NOMO-1 treated with DMSO at 0.1 percent for 48 hours (cell line): ENCODE measurements at regions not wholly inside any gene's neighbourhood (a gene's known extent, or its start where the extent isn't known, plus 50 kb on each side); places are given as distances from the start of the nearest gene placed in this dataset.
"Not testable (repeated sequence)": the region's sequence is repeated elsewhere in the genome, so short reads cannot be mapped to it uniquely, and the experiment has no call there.

Source experiments
- DNase-seq: peaks from one replicate; lab custom pipeline; 2025; ENCODE audit not compliant: unreplicated experiment; lab: John Stamatoyannopoulos, UW

DNA sequence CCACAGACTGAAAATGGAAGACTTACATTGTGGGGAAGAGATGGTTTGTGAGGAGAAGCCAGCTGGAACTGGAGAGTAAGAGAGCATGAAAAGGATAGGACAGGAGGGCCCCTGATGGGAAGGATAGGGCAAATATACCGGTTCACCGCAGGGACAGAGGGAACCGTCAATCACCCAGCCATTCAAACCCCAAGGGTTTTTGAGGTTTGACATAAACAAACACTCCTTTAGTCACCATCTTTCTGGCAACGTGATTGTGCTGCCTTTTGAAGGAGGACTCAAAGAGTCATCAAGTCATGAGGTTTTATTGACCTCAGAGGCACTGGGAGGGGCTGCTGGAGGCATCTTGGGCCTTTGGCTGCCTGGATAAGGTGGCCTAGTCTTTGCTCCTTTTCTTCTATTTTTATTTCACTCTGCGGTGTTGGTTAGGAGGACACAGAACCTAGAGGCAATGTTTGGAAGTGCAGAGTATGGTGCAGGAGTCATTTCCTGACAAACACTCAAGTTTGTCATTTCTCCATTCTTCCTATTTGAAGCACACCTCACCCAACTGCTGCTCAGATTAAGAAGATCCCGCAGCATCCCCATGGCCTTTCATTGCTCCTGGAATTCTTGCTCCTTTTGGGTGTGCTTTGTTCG lies 487.3 kb upstream of the SPRED2 start:
- no peak for DNase-seq

DNA sequence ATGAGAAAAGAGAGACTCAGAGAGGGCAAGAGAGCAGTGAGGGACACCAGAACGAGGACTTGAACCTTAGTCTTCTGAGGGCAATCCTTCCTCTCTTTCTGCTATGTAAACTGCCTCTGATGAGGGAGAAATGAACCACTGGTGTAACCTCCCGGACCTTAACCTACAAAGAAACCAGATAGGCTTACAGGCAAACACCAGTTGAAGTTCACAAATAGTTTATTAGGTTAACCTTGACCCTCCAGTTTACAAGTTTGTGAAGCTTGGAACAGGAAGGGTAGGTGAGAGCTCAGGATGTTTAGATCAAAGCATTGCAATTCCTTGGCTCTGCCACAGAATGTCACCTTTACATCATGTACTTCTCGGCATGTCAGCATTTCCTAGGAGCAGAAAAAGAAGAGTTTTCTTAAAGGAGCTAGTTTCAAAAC lies 486.4 kb upstream of the SPRED2 start:
- no peak for DNase-seq

DNA sequence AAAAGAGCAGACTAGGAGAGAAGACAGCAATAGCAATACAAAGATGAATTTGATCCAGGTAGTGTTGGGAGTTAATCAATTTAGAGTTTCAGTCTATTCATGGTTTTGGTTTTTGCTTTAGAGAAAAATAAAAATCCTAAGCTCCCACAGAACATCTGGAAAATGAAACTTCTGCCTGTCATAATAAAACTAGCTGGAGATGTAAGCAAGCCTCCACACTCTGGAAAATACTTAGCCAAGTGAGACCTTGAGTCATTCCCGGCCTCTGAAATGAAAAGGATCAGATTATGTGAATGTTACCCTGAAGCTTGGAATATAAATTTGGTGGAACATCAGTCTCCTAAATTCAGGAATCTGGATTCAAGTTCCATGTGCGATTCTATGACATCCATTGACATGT lies 485.6 kb upstream of the SPRED2 start:
- no peak for DNase-seq

DNA sequence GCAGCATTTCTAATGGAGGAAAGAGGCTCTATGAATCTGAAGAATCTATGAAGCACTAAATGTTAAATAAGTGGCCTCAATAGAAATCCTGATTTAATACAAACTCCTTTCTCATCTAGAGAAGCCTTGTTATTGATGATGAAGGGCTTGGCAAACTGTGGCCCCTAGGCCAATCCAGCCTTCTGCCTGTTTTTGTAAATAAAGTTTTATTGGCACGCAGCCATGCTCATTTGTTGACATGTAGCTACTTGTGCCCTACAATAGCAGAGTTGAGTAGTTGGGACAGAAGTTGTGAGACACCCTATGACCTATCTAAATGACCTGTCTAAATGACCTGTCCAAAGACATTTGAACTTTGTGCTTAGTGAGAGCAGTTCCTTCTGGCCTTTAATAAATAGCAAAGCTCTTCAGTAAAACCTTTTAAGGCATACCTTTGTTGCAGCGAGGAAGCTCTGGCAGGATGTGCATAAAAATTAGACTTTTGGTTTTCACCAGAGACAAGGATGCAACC lies 484.4 kb upstream of the SPRED2 start:
- no peak for DNase-seq

GRCh38 chr2:65916177-65916576 lies 483.8 kb upstream of the SPRED2 start:
- DNase-seq: no peak

DNA sequence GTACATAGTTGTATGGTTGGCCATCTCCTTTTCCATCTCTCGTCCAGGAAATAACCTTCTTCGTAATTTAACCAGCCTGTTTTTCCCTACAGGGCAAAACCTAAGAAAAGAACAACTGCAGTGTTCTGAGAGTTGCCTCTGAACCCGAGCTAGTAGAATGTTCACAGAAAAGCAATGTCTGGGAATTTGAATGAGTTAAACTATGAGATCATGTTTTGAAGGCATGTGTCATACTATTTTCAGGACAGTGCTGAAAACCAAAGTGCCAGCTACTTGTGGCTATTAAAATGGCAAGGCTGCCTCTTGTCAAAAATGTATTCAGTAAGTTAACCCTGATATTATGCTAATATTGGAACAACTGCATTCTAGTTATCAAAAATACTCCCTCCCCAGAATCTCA lies 482.9 kb upstream of the SPRED2 start:
- DNase-seq: no peak

- DNase-seq: no peak
These were observed 481.9 kb upstream of the SPRED2 start for GRCh38 chr2:65914244-65914786.

DNA sequence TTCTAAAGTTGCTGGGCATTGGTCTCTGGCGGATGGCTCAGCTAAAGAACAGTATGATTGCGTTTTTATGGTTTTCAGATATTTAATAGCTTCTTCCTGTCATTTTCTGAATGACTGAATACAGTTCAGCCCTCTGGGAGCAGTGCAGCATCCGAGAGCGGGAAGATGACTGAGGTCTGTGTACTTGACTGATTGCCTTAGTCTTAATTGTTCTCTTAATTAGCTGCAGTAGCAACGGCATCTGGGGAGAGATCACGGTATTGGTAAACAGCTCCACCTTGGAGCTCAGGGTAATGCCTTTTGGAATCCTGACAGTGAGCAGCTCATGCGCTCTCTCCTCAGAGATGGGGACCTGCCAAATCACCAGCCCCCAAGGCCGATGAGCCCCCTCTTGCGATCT lies 481.4 kb upstream of the SPRED2 start:
- DNase-seq: no peak

GRCh38 chr2:65901756-65902155 lies 469.4 kb upstream of the SPRED2 start:
- DNase-seq: no peak

DNA sequence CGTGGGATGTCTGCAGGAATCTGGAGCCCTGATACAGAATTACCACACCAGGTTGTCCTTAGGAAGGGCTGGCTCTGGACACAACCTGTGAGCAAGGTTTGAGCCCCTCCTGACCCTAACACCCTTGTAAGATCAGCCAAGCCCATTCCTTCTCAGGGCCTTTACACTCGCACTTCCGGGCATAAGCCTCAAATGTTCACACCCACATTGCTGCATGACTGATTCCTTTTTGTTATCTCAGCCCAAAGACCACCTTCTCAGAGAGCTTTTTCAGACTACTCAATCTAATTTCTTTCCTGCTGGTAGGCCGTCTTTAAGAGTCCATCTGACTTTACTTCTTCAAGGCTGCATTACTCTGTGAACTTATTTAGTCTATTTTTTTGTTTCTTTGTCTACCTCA lies 464.0 kb upstream of the SPRED2 start:
- no peak for DNase-seq

- not testable (repeated sequence) for DNase-seq
These were observed 457.7 kb upstream of the SPRED2 start for GRCh38 chr2:65890131-65890530.

DNA sequence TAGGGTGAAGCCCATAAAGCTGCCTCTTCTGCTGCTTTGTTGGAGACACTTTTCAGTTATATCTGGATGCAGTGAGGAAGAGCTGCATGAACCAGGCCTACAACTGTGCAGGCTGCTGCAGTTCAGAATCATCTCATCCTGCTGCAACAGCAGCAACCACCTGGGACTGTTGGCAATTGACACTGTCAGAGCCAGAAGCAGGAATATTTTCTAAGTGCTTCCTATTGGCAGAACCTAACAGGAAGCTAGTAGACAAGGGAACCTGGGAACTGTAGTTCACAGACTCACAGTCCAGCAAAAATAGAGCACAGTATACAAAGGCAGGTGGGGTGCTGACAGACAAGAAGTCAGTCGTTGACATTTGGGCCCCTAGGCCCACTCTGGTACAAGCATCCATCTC lies 452.9 kb upstream of the SPRED2 start:
- DNase-seq: no peak

GRCh38 chr2:65881592-65881991 lies 449.2 kb upstream of the SPRED2 start:
- no peak for DNase-seq

- no peak for DNase-seq
These were observed 448.0 kb upstream of the SPRED2 start for GRCh38 chr2:65880436-65880835.

- DNase-seq: no peak
These were observed 445.6 kb upstream of the SPRED2 start for GRCh38 chr2:65878011-65878340.

DNA sequence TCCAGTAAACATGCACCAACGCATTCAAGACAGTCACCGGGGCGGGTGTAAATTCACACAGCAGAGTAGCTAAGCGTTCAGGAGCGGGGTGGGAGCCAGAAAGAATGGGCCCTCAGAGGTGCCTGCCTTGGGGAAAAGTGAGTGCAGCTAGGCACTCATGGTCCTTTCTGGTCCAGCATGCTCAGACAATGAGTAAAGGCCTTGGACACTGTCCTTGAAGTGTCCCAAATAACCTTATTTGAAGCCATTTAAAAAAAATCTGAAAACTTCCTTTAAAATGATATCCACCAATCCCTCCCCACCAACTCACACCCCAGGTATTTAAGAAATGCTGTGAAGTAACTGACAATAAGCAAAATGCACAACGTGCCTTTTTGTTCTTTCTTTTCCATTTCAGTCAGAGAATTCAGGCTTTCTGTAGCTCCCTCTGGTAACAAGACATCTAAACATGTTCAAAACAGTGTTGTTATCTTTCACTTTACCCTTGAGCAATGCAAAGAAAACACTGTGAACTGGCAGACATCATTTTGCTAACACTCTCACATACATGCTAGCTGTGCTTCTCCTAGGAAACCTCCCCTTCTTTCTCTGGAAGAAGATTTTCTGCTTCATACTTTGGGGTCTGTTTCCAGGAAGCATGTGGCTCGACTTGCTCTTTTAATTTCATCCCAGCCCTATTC lies 445.1 kb upstream of the SPRED2 start:
- no peak for DNase-seq

DNA sequence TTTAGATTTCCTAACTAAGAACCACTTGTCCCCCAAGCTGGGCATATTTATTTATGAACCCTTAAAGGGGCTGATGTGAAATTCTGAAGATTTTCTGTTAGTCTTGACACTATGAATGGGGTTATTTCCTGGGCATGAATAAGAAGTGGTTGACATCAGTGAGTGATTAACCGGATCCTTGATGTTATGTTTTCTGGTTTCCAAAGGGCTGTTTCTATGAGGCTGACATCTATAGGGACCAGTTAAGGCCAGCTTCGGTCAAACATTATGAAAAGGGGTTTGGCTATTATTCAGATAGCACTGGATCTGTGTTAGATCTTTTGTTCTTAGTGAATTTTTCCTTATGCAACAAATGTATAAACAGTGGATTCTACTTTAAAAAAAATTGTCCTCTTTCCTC lies 443.7 kb upstream of the SPRED2 start:
- DNase-seq: no peak

GRCh38 chr2:65870826-65871225 lies 438.4 kb upstream of the SPRED2 start:
- no peak for DNase-seq

GRCh38 chr2:65869296-65869695 lies 436.9 kb upstream of the SPRED2 start:
- no peak for DNase-seq

GRCh38 chr2:65868177-65868576 lies 435.8 kb upstream of the SPRED2 start:
- no peak for DNase-seq

DNA sequence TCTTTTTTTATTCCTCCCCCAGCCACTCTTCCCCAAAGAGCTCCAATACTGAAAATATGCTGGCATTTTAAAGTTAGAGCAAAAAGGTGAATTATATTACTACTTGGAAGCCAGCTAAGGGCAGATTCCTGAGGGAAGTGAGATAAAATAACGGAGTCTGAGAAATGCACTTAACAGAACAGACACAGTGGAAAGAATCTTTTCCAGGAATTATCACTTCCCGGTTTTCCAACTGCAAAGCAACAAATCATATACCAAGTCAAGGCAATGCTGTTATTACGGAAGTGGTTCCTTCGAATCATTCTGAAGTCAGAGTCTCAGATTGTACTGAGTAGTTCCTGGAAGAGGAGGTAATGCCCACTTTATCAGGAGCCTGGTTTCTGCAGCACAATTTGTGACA lies 435.0 kb upstream of the SPRED2 start:
- no peak for DNase-seq

DNA sequence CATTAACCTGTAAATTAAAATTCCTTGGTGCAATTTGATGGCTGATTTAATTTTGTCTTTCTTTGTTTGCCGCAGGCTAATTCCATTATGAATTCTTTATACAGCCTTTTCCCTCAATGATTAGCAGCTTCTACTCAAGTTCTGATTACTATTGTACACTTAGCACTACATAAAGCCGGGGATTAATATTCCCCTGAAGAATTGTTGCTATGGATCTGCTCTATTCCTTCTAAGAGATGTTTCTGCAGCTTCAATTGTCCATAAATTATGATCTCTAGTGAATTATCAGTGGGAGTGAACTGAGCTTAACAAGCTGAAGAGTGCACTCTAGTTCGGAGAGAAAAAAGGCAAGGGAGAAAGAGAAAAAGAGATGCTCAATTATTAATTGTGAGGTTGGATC lies 433.7 kb upstream of the SPRED2 start:
- DNase-seq: no peak

DNA sequence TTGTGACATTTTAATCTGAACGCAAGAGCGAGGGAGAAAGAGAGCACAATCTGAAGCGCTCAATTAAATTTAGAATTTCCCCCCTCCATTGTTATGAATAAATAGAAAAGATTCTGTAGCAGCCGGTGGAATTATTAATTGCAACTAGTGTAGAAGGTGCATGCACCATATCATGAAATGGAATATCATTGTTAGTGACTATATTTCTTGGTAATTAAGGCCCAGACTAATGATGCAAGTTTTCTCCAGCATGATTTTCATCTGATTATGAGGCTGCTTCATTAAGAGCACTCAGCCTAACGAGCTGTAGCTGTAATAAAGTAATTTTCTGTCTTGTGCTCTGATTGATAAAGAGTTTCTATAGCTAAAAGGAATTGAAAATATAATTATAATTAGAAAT lies 432.2 kb upstream of the SPRED2 start:
- no peak for DNase-seq
